Gastrocnemius medialis (tissue), 4 donors: ENCODE measurements at regions not wholly inside any gene's neighbourhood (a gene's known extent, or its start where the extent isn't known, plus 50 kb on each side); places are given as distances from the start of the nearest gene placed in this dataset.

ENCODE experiments used
- ATAC-seq, 2 donors: fragments of 150-250 bp; one replicate each; pipeline ENCODE4 v1.9.1; 2016
- DNase-seq, 2 donors: peaks; one replicate each; pipeline ENCODE4 v3.0.0-alpha.2; 2019
- H3K27ac ChIP-seq, 4 donors: fragments of 200-600 bp; sonication (generic); 1 replicate in 1 of 4; 2 replicates in 3 of 4; pipeline ENCODE4 v1.5.1; 2016 to 2018; ENCODE audit warnings: mild to moderate bottlenecking in 2 of 4, moderate library complexity in 1 of 4
- H3K27me3 ChIP-seq, 3 donors: fragments of 200-600 bp; sonication (generic) in 2 of 3; 1 replicate in 1 of 3; 2 replicates in 2 of 3; pipeline versions ENCODE4 v1.5.1 to v1.6.0; 2016 to 2019; ENCODE audit warnings: mild to moderate bottlenecking in 1 of 3, moderate library complexity in 1 of 3
- H3K36me3 ChIP-seq, 2 donors: fragments of 200-600 bp; sonication (generic) in 1 of 2; one replicate each; pipeline ENCODE4 v1.5.1; 2017 to 2018
- H3K4me1 ChIP-seq, 2 donors: fragments of 200-600 bp; sonication (generic) in 1 of 2; one replicate each; pipeline ENCODE4 v1.5.1; 2016 to 2017; ENCODE audit warnings: mild to moderate bottlenecking in 2 of 2
- H3K4me3 ChIP-seq, 4 donors: fragments of 200-600 bp; sonication (generic) in 3 of 4; 1 replicate in 1 of 4; 2 replicates in 3 of 4; pipeline ENCODE4 v1.5.1; 2016 to 2019; ENCODE audit warnings: mild to moderate bottlenecking in 2 of 4
- H3K9me3 ChIP-seq, 3 donors: fragments of 200-600 bp; sonication (generic) in 2 of 3; 1 replicate in 1 of 3; 2 replicates in 2 of 3; pipeline ENCODE4 v1.5.1; 2016 to 2019
- POLR2A ChIP-seq, 2 donors: fragments of 450-650 bp; IDR thresholded peaks; one replicate each; pipeline ENCODE4 v1.6.1; 2017; ENCODE audit warnings: antibody characterized with exemption in 2 of 2, mild to moderate bottlenecking in 2 of 2, moderate library complexity in 2 of 2
- in situ Hi-C, 4 donors: fragments of 200-750 bp; cut with MboI; loops; one replicate each; pipeline versions ENCODE4 v1.15.0 to v1.8.0; 2017; ENCODE audit warnings: low sequenced_read_pairs in 4 of 4
- intact Hi-C: fragments of 100-400 bp; cut with DNase I; formaldehyde crosslinking; loops from one replicate; pipeline ENCODE4 v1.15.1; 2023; ENCODE audit warnings: low total_unique reads
- TF ChIP-seq, protein P1 (sequence below), 5 experiments: fragments of 450-650 bp in 3 of 5; fragments of 200-600 bp in 2 of 5; sonication (generic) in 2 of 5; IDR thresholded peaks in 4 of 5; conservative IDR thresholded peaks in 1 of 5; 1 replicate in 4 of 5; 2 replicates in 1 of 5; pipeline ENCODE4 v1.5.1; 2016 to 2019; ENCODE audit warnings: antibody characterized with exemption in 5 of 5, mild to moderate bottlenecking in 3 of 5, moderate library complexity in 3 of 5

DNA sequence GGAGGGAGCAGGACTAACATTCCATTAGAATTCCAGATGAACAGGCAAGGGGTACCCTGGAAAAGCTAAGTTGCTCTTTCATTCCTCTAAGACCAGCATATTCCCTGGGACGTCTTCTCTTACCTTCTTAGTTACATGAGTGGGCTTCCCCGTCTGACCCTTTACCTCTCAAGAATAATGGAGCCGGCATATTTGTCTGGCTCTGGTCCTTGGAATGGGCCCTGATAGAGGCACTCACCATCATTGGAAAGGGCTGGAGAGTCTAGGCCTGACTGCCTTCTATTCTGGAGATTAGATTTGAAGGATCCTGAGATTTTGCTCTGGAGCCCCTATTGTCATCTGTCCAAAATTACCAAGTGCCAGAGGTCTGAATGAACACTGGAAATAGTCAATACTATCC is 347.5 kb downstream of the MYCN start:
- Histone ChIP-seq H3K27ac (no peak overlapping the region), H3K27me3 (no peaks in the 10 kb centered on the region), H3K4me1 (no peaks in the 10 kb centered on the region), H3K9me3 (no peaks in the 10 kb centered on the region), H3K36me3 (no peaks in the 10 kb centered on the region), H3K4me3 (no peak overlapping the region)
- no peak for DNase-seq
- in situ Hi-C loops, result loop anchor here (10.0 to 25.0 kb wide), 4 partner anchors 351 to 653 kb away; partner anchors contain the start of gene MYCN (in 1 of the 4)
- intact Hi-C loops, result no loop called here
- TF ChIP-seq, protein P1, sequence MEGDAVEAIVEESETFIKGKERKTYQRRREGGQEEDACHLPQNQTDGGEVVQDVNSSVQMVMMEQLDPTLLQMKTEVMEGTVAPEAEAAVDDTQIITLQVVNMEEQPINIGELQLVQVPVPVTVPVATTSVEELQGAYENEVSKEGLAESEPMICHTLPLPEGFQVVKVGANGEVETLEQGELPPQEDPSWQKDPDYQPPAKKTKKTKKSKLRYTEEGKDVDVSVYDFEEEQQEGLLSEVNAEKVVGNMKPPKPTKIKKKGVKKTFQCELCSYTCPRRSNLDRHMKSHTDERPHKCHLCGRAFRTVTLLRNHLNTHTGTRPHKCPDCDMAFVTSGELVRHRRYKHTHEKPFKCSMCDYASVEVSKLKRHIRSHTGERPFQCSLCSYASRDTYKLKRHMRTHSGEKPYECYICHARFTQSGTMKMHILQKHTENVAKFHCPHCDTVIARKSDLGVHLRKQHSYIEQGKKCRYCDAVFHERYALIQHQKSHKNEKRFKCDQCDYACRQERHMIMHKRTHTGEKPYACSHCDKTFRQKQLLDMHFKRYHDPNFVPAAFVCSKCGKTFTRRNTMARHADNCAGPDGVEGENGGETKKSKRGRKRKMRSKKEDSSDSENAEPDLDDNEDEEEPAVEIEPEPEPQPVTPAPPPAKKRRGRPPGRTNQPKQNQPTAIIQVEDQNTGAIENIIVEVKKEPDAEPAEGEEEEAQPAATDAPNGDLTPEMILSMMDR (IDR thresholded peaks at IDR 0.05 in 4 of 5, conservative IDR thresholded peaks at IDR 0.05 in 1 of 5), result no peak
- no peak for TF ChIP-seq POLR2A (IDR thresholded peaks at IDR 0.05)
- no peak for ATAC-seq

DNA sequence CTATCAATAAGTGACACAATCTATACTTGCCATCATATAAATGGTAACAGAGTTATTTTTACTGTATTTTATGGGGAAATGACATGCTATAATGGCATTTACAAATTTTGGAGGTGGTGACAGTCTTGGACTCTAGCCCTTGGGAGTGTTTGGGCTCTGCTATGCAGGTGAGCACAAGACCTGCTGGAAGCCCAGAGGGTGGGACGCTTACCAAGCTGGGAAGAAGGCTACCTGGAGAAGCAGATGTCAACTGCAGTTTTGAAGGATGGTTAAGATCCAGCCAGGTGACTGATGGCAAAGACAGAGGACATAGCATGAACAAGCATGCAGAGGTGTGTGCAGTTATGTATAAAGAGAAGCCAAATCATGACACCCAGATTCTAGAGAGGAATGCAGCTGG is 346.9 kb downstream of the MYCN start:
- no peak for DNase-seq
- in situ Hi-C loops (loop anchor here (10.0 to 25.0 kb wide), 4 partner anchors 350 to 652 kb away; partner anchors contain the start of gene MYCN (in 1 of the 4)), intact Hi-C loops (no loop called here)
- no peak for TF ChIP-seq POLR2A (IDR thresholded peaks at IDR 0.05)
- TF ChIP-seq, protein P1 (IDR thresholded peaks at IDR 0.05 in 4 of 5, conservative IDR thresholded peaks at IDR 0.05 in 1 of 5), result no peak
- H3K27ac ChIP-seq, result no peak overlapping the region
- H3K27me3 ChIP-seq, result no peaks in the 10 kb centered on the region
- H3K36me3 ChIP-seq, result no peaks in the 10 kb centered on the region
- no peak overlapping the region for H3K4me3 ChIP-seq
- H3K9me3 ChIP-seq, result no peaks in the 10 kb centered on the region
- no peak for ATAC-seq
- no peaks in the 10 kb centered on the region for H3K4me1 ChIP-seq

DNA sequence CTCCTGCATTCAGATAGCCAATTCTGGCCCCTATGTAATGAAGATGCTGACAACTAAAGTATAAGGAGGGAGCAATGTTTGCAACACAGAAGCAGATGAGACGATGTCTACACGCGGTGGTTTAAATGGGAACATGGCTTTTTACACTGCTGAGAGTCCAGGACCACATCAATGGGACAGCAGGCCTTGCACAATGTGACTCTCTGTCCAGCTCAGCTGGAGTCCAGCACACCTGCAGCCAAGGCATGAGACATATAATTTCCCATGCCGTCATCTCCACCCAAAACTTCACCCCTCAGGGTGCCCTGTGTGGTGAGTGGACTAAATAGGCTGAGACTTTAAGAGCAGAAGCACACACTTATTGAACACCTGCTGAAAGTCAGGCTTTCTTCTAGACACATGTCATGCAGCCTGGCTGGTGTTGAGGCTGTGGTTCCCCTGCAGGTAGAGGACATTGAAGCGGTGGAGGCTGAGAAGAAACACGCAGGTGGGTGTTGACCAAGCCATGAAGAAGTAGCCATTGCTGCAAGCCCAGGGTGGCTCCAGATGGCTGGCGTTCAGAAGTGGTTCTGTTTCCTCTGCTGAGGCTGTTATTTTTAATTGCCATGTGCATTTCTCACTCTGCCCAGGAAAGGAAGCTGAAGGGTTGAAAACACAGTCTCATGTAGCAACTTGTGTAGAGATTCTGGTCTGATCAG is 345.6 kb downstream of the MYCN start:
- TF ChIP-seq, protein P1 (IDR thresholded peaks at IDR 0.05 in 4 of 5, conservative IDR thresholded peaks at IDR 0.05 in 1 of 5), result no peak
- no peak for TF ChIP-seq POLR2A (IDR thresholded peaks at IDR 0.05)
- DNase-seq, result no peak
- in situ Hi-C loops (loop anchor here (10.0 to 25.0 kb wide), 4 partner anchors 349 to 651 kb away; partner anchors contain the start of gene MYCN (in 1 of the 4)), intact Hi-C loops (no loop called here)
- Histone ChIP-seq H3K4me3 (no peak overlapping the region), H3K27ac (no peak overlapping the region), H3K36me3 (no peaks in the 10 kb centered on the region), H3K4me1 (no peaks in the 10 kb centered on the region), H3K9me3 (no peaks in the 10 kb centered on the region), H3K27me3 (no peaks in the 10 kb centered on the region)
- no peak for ATAC-seq

DNA sequence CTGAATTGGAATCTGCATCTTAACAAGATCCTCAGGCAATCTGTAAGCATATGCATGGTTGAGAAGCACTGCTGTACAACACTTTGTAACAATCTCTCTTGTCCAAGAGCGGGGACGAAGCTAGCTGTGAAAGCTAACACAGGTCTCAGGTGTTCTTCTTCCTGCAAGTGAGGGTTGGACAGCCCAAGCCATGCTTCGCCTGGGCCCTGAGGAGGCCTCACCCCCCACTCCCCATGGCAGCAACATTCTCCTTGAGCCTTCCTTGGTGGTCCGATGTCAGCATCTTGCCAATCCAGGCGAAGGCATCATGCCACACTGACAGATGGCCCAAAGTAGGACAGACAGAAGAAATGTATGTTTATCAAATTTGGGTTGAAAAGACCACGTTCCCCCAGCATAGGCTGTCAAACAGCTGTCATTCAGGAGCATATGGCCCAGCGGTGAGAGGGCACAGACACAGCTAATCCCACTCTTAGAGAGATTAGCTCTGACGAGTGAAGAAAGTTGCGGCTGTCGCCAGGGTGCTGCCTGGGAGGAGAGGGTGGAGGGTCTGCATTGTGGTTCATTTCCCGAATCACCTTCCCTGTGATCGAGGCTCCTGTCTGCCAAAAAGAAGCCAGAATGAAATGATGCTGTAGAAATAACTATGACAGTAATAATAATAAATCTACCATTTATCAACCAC is 344.7 kb downstream of the MYCN start:
- in situ Hi-C loops, result loop anchor here (10.0 to 25.0 kb wide), 4 partner anchors 348 to 650 kb away; partner anchors contain the start of gene MYCN (in 1 of the 4)
- Histone ChIP-seq H3K36me3 (no peaks in the 10 kb centered on the region), H3K27me3 (no peaks in the 10 kb centered on the region), H3K4me3 (no peak overlapping the region), H3K9me3 (no peaks in the 10 kb centered on the region), H3K27ac (no peak overlapping the region), H3K4me1 (no peaks in the 10 kb centered on the region)
- DNase-seq (no peak), ATAC-seq (no peak)
- intact Hi-C loops, result no loop called here
- TF ChIP-seq, protein P1 (IDR thresholded peaks at IDR 0.05 in 4 of 5, conservative IDR thresholded peaks at IDR 0.05 in 1 of 5), result no peak
- no peak for TF ChIP-seq POLR2A (IDR thresholded peaks at IDR 0.05)
